ENCODE measurements at regions not wholly inside any gene's neighbourhood (a gene's known extent, or its start where the extent isn't known, plus 50 kb on each side); places are given as distances from the start of the nearest gene placed in this dataset.
"Not testable (repeated sequence)": the region's sequence is repeated elsewhere in the genome, so short reads cannot be mapped to it uniquely, and the experiment has no call there.

DNA sequence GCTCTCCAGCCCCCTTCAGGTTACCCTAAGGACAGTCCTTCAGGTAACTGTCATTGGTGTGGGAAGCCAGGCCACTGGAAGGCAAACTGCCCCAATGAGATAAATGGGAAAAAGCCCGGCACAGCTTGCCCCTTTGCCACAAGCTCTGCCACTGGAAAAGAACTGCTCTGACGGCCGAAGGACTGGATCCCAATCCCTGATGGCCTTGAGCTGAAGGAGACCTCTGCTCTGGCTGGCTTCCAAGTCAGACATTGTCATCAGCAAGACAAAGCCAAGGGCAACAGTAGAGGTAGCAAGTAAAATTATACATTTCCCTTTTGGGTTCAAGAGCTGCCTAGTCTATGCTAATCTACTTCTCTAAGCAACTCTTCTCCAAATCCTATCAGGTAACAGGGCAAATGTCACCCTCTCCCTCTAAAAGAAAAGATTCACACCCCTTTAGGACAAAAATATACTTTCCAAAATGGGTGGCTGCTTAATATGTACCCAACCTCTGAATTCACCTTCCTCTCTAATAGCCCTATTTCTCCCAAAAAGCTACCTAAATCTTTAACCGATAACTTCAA is 145.8 kb downstream of the ADSS2 start:
- DNase-seq (ENCODE audit: extremely low spot score): no peak
- Histone ChIP-seq H3K4me3 (no peak overlapping the region), H3K27me3 (no peaks in the 10 kb centered on the region), H3K36me3 (no peaks in the 10 kb centered on the region), H3K4me1 (peaks cover 0 to 6% (median 3%) of the 10 kb centered on the region in 4 donors), H3K9me3 (no peaks in the 10 kb centered on the region), H3K27ac (replicated peaks in 1 of 4) (no peak overlapping the region)
- TF ChIP-seq POLR2AphosphoS5 (IDR thresholded peaks at IDR 0.05) (no peak), CTCF (IDR thresholded peaks at IDR 0.05) (no peak), EP300 (IDR thresholded peaks at IDR 0.05) (no peak), POLR2A (IDR thresholded peaks at IDR 0.05; ENCODE audit: low read depth) (no peak)
- 95% methylated on average over 4 of the region's 4 CpGs for WGBS
- intact Hi-C loops (cut with DNase I): no loop called here

DNA sequence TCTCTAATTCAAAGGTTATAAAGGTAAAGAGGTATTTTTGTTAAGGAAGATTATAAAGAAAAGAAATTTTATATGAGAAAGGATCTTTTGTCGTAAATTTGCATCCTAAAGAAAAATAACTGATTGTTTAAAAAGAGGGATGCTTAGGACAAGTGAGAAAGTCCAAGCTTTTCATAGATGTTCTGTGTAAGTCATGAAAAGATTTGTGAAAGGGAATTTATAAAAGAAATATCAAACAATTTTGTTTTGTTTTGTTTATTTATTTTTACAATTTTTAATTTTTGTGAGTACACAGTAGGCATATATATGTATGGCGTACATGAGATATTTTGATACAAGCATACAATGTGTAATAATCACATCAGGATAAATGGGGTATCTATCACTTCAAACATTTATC is 145.2 kb downstream of the ADSS2 start:
- no peak overlapping the region for H3K4me3 ChIP-seq
- no peaks in the 10 kb centered on the region for H3K9me3 ChIP-seq
- 91% methylated on average over 2 of the region's 2 CpGs for WGBS
- TF ChIP-seq POLR2AphosphoS5 (IDR thresholded peaks at IDR 0.05) (no peak), POLR2A (IDR thresholded peaks at IDR 0.05; ENCODE audit: low read depth) (no peak), EP300 (IDR thresholded peaks at IDR 0.05) (no peak), CTCF (IDR thresholded peaks at IDR 0.05) (no peak)
- no peaks in the 10 kb centered on the region for H3K27me3 ChIP-seq
- H3K4me1 ChIP-seq: peaks cover 0 to 6% (median 3%) of the 10 kb centered on the region in 4 donors
- H3K27ac ChIP-seq (replicated peaks in 1 of 4): no peak overlapping the region
- intact Hi-C loops (cut with DNase I): no loop called here
- DNase-seq (ENCODE audit: extremely low spot score): no peak
- H3K36me3 ChIP-seq: no peaks in the 10 kb centered on the region

DNA sequence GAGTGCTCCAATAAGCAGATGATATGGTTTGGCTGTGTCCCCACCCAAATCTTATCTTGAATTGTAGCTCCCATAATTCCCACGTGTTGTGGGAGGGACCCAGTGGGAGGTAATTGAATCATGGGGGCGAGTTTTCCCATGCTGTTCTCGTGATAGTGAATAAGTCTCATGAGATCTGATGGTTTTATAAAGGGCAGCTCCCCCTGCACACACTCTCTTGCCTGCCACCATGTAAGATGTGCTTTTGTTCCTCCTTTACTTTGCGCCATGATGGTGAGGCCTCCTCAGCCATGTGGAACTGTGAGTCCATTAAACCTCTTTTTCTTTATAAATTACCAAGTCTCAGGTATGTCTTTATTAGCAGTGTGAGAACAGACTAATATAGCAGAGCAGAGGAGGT is 142.5 kb downstream of the ADSS2 start:
- H3K27ac ChIP-seq (replicated peaks in 1 of 4); H3K27me3 ChIP-seq; H3K4me3 ChIP-seq; H3K4me1 ChIP-seq; intact Hi-C loops (cut with DNase I); H3K36me3 ChIP-seq; H3K9me3 ChIP-seq; DNase-seq (ENCODE audit: extremely low spot score): not testable (repeated sequence)
- 93% methylated on average over 4 of the region's 4 CpGs for WGBS

- WGBS: 88% methylated on average over 17 of the region's 18 CpGs
- H3K4me1 ChIP-seq: no peaks in the 10 kb centered on the region
- TF ChIP-seq CTCF (IDR thresholded peaks at IDR 0.05) (no peak), POLR2A (IDR thresholded peaks at IDR 0.05; ENCODE audit: low read depth) (no peak), EP300 (IDR thresholded peaks at IDR 0.05) (no peak)
- no peaks in the 10 kb centered on the region for H3K27me3 ChIP-seq
- H3K4me3 ChIP-seq: no peak overlapping the region
- intact Hi-C loops (cut with DNase I): no loop called here
- H3K27ac ChIP-seq (replicated peaks in 1 of 4): no peak overlapping the region
- H3K36me3 ChIP-seq: no peaks in the 10 kb centered on the region
- no peak for DNase-seq (ENCODE audit: extremely low spot score)
- H3K9me3 ChIP-seq: no peaks in the 10 kb centered on the region
Measured at GRCh38 chr1:244311784-244312532, 139.8 kb downstream of the ADSS2 start.

- TF ChIP-seq POLR2AphosphoS5 (IDR thresholded peaks at IDR 0.05) (no peak), CTCF (IDR thresholded peaks at IDR 0.05) (no peak), POLR2A (IDR thresholded peaks at IDR 0.05; ENCODE audit: low read depth) (no peak), EP300 (IDR thresholded peaks at IDR 0.05) (no peak)
- Histone ChIP-seq H3K27me3 (no peaks in the 10 kb centered on the region), H3K4me1 (no peaks in the 10 kb centered on the region), H3K27ac (replicated peaks in 1 of 4) (no peak overlapping the region), H3K9me3 (no peaks in the 10 kb centered on the region), H3K36me3 (no peaks in the 10 kb centered on the region), H3K4me3 (no peak overlapping the region)
- DNase-seq (ENCODE audit: extremely low spot score): no peak
- intact Hi-C loops (cut with DNase I): no loop called here
- WGBS: 86% methylated on average over 9 of the region's 9 CpGs
Measured at GRCh38 chr1:244313346-244313745, 138.4 kb downstream of the ADSS2 start.

Measured in esophagus muscularis mucosa (tissue), 4 donors.